KMS-11 (cell line): ENCODE measurements at regions not wholly inside any gene's neighbourhood (a gene's known extent, or its start where the extent isn't known, plus 50 kb on each side); places are given as distances from the start of the nearest gene placed in this dataset.

Experiments
- H2AFZ ChIP-seq: fragments of 200-600 bp; sonication (generic); 2 replicates; pipeline ENCODE4 v1.6.1; 2016; ENCODE audit warnings: antibody characterized with exemption, mixed run types, low read depth
- H3K27ac ChIP-seq: fragments of 200-600 bp; sonication (generic); 2 replicates; pipeline ENCODE4 v1.6.1; 2016; ENCODE audit warnings: mild to moderate bottlenecking, mixed run types
- H3K27me3 ChIP-seq: fragments of 200-600 bp; sonication (generic); 2 replicates; pipeline ENCODE4 v1.6.1; 2017; ENCODE audit warnings: mild to moderate bottlenecking, low read depth, mixed run types, moderate library complexity; ENCODE audit not compliant: insufficient read depth
- H3K36me3 ChIP-seq: fragments of 200-600 bp; sonication (generic); 2 replicates; pipeline ENCODE4 v1.6.1; 2017; ENCODE audit warnings: mild to moderate bottlenecking, mixed run types; ENCODE audit not compliant: insufficient read depth
- H3K4me1 ChIP-seq: fragments of 200-600 bp; sonication (generic); 2 replicates; pipeline ENCODE4 v1.6.1; 2016; ENCODE audit warnings: mild to moderate bottlenecking, low read depth, mixed run types; ENCODE audit not compliant: poor library complexity, severe bottlenecking
- H3K4me2 ChIP-seq: fragments of 200-600 bp; sonication (generic); 2 replicates; pipeline ENCODE4 v1.7.0; 2016; ENCODE audit warnings: mild to moderate bottlenecking, mixed run types
- H3K4me3 ChIP-seq: fragments of 200-600 bp; sonication (generic); IDR thresholded peaks from 2 replicates; pipeline ENCODE4 v1.6.1; 2017; ENCODE audit warnings: low read depth, low read length, mixed read lengths; ENCODE audit not compliant: insufficient read depth
- H3K79me2 ChIP-seq: fragments of 200-600 bp; sonication (generic); 2 replicates; pipeline ENCODE4 v1.6.1; 2016; ENCODE audit warnings: low read depth, mixed run types; ENCODE audit not compliant: insufficient read depth
- H3K9ac ChIP-seq: fragments of 200-600 bp; sonication (generic); 2 replicates; pipeline ENCODE4 v1.6.1; 2016; ENCODE audit warnings: mild to moderate bottlenecking, mixed run types
- H4K20me1 ChIP-seq: fragments of 200-600 bp; sonication (generic); 2 replicates; pipeline ENCODE4 v1.6.1; 2016; ENCODE audit warnings: mild to moderate bottlenecking, mixed run types; ENCODE audit not compliant: insufficient read depth
- CTCF ChIP-seq: fragments of 200-600 bp; sonication (generic); conservative IDR thresholded peaks from 2 replicates; pipeline ENCODE4 v1.6.1; 2017; ENCODE audit warnings: low read depth, mild to moderate bottlenecking, antibody characterized with exemption, low read length, moderate library complexity, mixed read lengths

- no peak overlapping the region for H3K27ac ChIP-seq
Observed at GRCh38 chr2:16187482-16187817, 247.1 kb downstream of the MYCN start.

GRCh38 chr2:16186661-16187481 lies 246.5 kb downstream of the MYCN start:
- H3K79me2 ChIP-seq = no peaks in the 10 kb centered on the region
- H3K4me2 ChIP-seq = no peak overlapping the region
- H3K9ac ChIP-seq = no peak overlapping the region
- no peaks in the 10 kb centered on the region for H4K20me1 ChIP-seq
- no peak overlapping the region for H3K27ac ChIP-seq
- peaks cover 10% of the 10 kb centered on the region for H3K4me1 ChIP-seq
- no peak for TF ChIP-seq CTCF
- no peaks in the 10 kb centered on the region for H3K36me3 ChIP-seq
- no peak overlapping the region for H2AFZ ChIP-seq
- H3K4me3 ChIP-seq = no peak overlapping the region
- H3K27me3 ChIP-seq = no peaks in the 10 kb centered on the region

More at GRCh38 chr2:16187482-16187817, 247.1 kb downstream of the MYCN start:
- Histone ChIP-seq H3K4me2 (no peak overlapping the region), H3K4me1 (peaks cover 10% of the 10 kb centered on the region), H3K27me3 (no peaks in the 10 kb centered on the region), H4K20me1 (no peaks in the 10 kb centered on the region), H3K79me2 (no peaks in the 10 kb centered on the region), H3K9ac (no peak overlapping the region), H2AFZ (no peak overlapping the region), H3K4me3 (no peak overlapping the region), H3K36me3 (no peaks in the 10 kb centered on the region)
- no peak for TF ChIP-seq CTCF

GRCh38 chr2:16185801-16186272 lies 245.5 kb downstream of the MYCN start:
- H3K4me3 ChIP-seq = no peak overlapping the region
- H3K27me3 ChIP-seq = no peaks in the 10 kb centered on the region
- TF ChIP-seq CTCF = no peak
- H3K4me2 ChIP-seq = no peak overlapping the region
- H3K36me3 ChIP-seq = no peaks in the 10 kb centered on the region
- no peak overlapping the region for H3K9ac ChIP-seq
- no peak overlapping the region for H2AFZ ChIP-seq
- H3K4me1 ChIP-seq = peaks cover 10% of the 10 kb centered on the region
- no peaks in the 10 kb centered on the region for H3K79me2 ChIP-seq
- H3K27ac ChIP-seq = no peak overlapping the region
- H4K20me1 ChIP-seq = no peaks in the 10 kb centered on the region

GRCh38 chr2:16184945-16185660 lies 244.8 kb downstream of the MYCN start:
- H2AFZ ChIP-seq = no peak overlapping the region
- TF ChIP-seq CTCF = no peak
- H4K20me1 ChIP-seq = no peaks in the 10 kb centered on the region
- no peaks in the 10 kb centered on the region for H3K36me3 ChIP-seq
- no peak overlapping the region for H3K4me2 ChIP-seq
- no peaks in the 10 kb centered on the region for H3K79me2 ChIP-seq
- H3K4me1 ChIP-seq = peaks cover 10% of the 10 kb centered on the region
- no peak overlapping the region for H3K27ac ChIP-seq
- H3K4me3 ChIP-seq = no peak overlapping the region
- no peak overlapping the region for H3K9ac ChIP-seq
- H3K27me3 ChIP-seq = no peaks in the 10 kb centered on the region
